CD14-positive monocyte (primary cell): ENCODE measurements at regions not wholly inside any gene's neighbourhood (a gene's known extent, or its start where the extent isn't known, plus 50 kb on each side); places are given as distances from the start of the nearest gene placed in this dataset. TPM values are rescaled to one million over a fixed set of nuclear protein-coding genes. Genes with fewer than 3 reads are reported as not detected.

Experiments
- DNase-seq, 3 donors: peaks; one replicate each; pipeline ENCODE4 v3.0.0-alpha.2; 2011 to 2022
- H2AFZ ChIP-seq: 2 replicates; pipeline ENCODE4 v1.6.0; 2012; ENCODE audit warnings: mild to moderate bottlenecking, low read depth, low read length, inconsistent platforms; ENCODE audit not compliant: insufficient read depth, poor library complexity, severe bottlenecking
- H3K27ac ChIP-seq, 2 donors: 1 replicate in 1 of 2; 2 replicates in 1 of 2; pipeline ENCODE4 v1.5.1; 2012 to 2013; ENCODE audit warnings: low read length in 2 of 2, control low read depth in 1 of 2, inconsistent platforms in 1 of 2, low read depth in 1 of 2, mild to moderate bottlenecking in 1 of 2
- H3K27me3 ChIP-seq, 2 donors: one replicate each; pipeline versions ENCODE4 v1.6.0 to v1.6.1; 2011 to 2013; ENCODE audit warnings: low read length in 2 of 2; ENCODE audit not compliant: control insufficient read depth in 2 of 2, insufficient read depth in 2 of 2
- H3K36me3 ChIP-seq, 2 donors: replicated peaks in 1 of 2; 1 replicate in 1 of 2; 2 replicates in 1 of 2; pipeline versions ENCODE4 v1.5.1 to v1.6.1; 2012 to 2013; ENCODE audit warnings: low read length in 2 of 2, control low read depth in 1 of 2, inconsistent platforms in 1 of 2, mild to moderate bottlenecking in 1 of 2; ENCODE audit not compliant: insufficient read depth in 2 of 2, control insufficient read depth in 1 of 2
- H3K4me1 ChIP-seq, 2 donors: 1 replicate in 1 of 2; 2 replicates in 1 of 2; pipeline versions ENCODE4 v1.5.1 to v1.6.1; 2012 to 2013; ENCODE audit warnings: low read length in 2 of 2, control low read depth in 1 of 2, inconsistent platforms in 1 of 2, mild to moderate bottlenecking in 1 of 2, moderate library complexity in 1 of 2; ENCODE audit not compliant: insufficient read depth in 2 of 2, control insufficient read depth in 1 of 2
- H3K4me2 ChIP-seq: replicated peaks from 2 replicates; pipeline ENCODE3; 2012; ENCODE audit warnings: low read length, moderate library complexity, mild to moderate bottlenecking; ENCODE audit not compliant: poor library complexity, severe bottlenecking; ENCODE audit errors: extremely low read depth
- H3K4me3 ChIP-seq, 3 experiments: fragments of 200-600 bp in 1 of 3; sonication (generic) in 1 of 3; replicated peaks in 1 of 3; 1 replicate in 2 of 3; 2 replicates in 1 of 3; pipeline ENCODE4 v1.5.1; 2011 to 2013; ENCODE audit warnings: low read length in 3 of 3, mild to moderate bottlenecking in 3 of 3, control low read depth in 2 of 3, low read depth in 2 of 3, inconsistent platforms in 1 of 3, moderate library complexity in 1 of 3
- H3K79me2 ChIP-seq: 2 replicates; pipeline ENCODE4 v1.6.0; 2012; ENCODE audit warnings: mild to moderate bottlenecking, control low read depth, inconsistent platforms, low read length, moderate library complexity; ENCODE audit not compliant: insufficient read depth
- H3K9ac ChIP-seq: 2 replicates; pipeline ENCODE4 v1.6.0; 2017; ENCODE audit warnings: low read length, mild to moderate bottlenecking; ENCODE audit not compliant: insufficient read depth, poor library complexity, severe bottlenecking
- H3K9me3 ChIP-seq, 2 donors: replicated peaks in 1 of 2; 1 replicate in 1 of 2; 2 replicates in 1 of 2; pipeline versions ENCODE4 v1.5.1 to v1.6.1; 2012 to 2013; ENCODE audit warnings: low read length in 2 of 2, control low read depth in 1 of 2; ENCODE audit not compliant: control insufficient read depth in 1 of 2, insufficient read depth in 1 of 2
- H4K20me1 ChIP-seq: 2 replicates; pipeline ENCODE4 v1.6.0; 2012; ENCODE audit warnings: mild to moderate bottlenecking, low read length, control low read depth, moderate library complexity; ENCODE audit not compliant: insufficient read depth
- H3K27ac Mint-ChIP-seq, 7 donors: one replicate each; pipeline ENCODE4 v1.8.0; 2020; ENCODE audit warnings: mild to moderate bottlenecking in 7 of 7, mixed read lengths in 7 of 7, moderate library complexity in 6 of 7, inconsistent platforms in 2 of 7
- H3K27me3 Mint-ChIP-seq, 3 donors: one replicate each; pipeline ENCODE4 v1.8.0; 2021 to 2022; ENCODE audit warnings: low read depth in 3 of 3, mild to moderate bottlenecking in 3 of 3, mixed read lengths in 3 of 3, moderate library complexity in 3 of 3, inconsistent platforms in 1 of 3
- H3K36me3 Mint-ChIP-seq, 2 donors: one replicate each; pipeline ENCODE4 v1.8.0; 2020; ENCODE audit warnings: mixed read lengths in 2 of 2, inconsistent platforms in 1 of 2, mild to moderate bottlenecking in 1 of 2
- H3K4me1 Mint-ChIP-seq: one replicate; pipeline ENCODE4 v1.8.0; 2020; ENCODE audit warnings: mild to moderate bottlenecking, mixed read lengths
- H3K4me3 Mint-ChIP-seq, 2 donors: one replicate each; pipeline ENCODE4 v1.8.0; 2020; ENCODE audit warnings: mild to moderate bottlenecking in 2 of 2, mixed read lengths in 2 of 2, moderate library complexity in 1 of 2
- H3K9me3 Mint-ChIP-seq, 7 donors: one replicate each; pipeline ENCODE4 v1.8.0; 2020 to 2022; ENCODE audit warnings: mixed read lengths in 7 of 7, mild to moderate bottlenecking in 6 of 7, moderate library complexity in 6 of 7, inconsistent platforms in 2 of 7
- CTCF ChIP-seq: fragments of 200-600 bp; IDR thresholded peaks from one replicate; pipeline ENCODE4 v1.8.0; 2022; ENCODE audit warnings: antibody characterized with exemption, mild to moderate bottlenecking
- WGBS: methylation state at CpG from one replicate; pipeline ENCODE4 v1.1.5; 2013; ENCODE audit warnings: missing lambda C conversion rate; ENCODE audit not compliant: insufficient coverage; 5-methylcytosine and 5-hydroxymethylcytosine counted together
- intact Hi-C, 2 donors: fragments of 100-400 bp; cut with micrococcal nuclease; formaldehyde crosslinking; loops; one replicate each; pipeline versions ENCODE4 v1.15.0 to v1.15.1; 2023
- small RNA-seq: library from RNA; depleted of rRNA; stranded (forward); fragments of <200 nt; gene quantifications from one replicate; pipeline ENCODE3, GENCODE V24; 2012; ENCODE audit warnings: low read depth; ENCODE audit not compliant: insufficient read length

DNA sequence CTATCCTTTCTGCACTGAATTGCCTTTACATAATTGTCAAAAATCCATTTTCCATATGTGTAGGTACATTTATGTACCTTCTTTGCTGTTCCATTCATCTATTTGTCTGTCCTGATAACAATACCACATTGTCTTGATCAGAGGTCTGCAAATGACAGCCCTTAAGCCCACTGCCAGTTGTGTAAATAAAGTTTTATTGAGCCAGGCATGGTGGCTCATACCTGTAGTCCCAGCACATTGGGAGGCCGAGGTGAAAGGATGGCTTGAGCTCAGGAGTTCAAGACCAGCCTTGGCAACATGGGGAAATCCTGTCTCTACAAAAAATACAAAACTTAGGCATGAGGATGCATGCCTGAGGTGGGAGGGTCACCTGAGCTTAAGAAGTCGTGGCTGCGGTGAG, 121.0 kb downstream of the TFCP2L1 start:
- no peak for TF ChIP-seq CTCF
- no peak overlapping the region for H2AFZ ChIP-seq
- intact Hi-C loops, result no loop called here
- no peaks in the 10 kb centered on the region for H3K4me1 ChIP-seq
- WGBS, result no CpG with 5 or more reads among the region's 3 CpGs
- no peaks in the 10 kb centered on the region for H3K36me3 ChIP-seq
- H3K27me3 ChIP-seq, result no peaks in the 10 kb centered on the region
- H4K20me1 ChIP-seq, result no peaks in the 10 kb centered on the region
- no peak for DNase-seq
- H3K4me3 Mint-ChIP-seq, result no peak overlapping the region
- H3K9me3 ChIP-seq, result peaks cover 7 to 8% of the 10 kb centered on the region in 2 donors
- peaks cover 0 to 19% (median 12%) of the 10 kb centered on the region in 7 donors for H3K9me3 Mint-ChIP-seq
- no peak overlapping the region for H3K9ac ChIP-seq
- no peak overlapping the region for H3K4me2 ChIP-seq
- no peak overlapping the region for H3K27ac Mint-ChIP-seq
- H3K4me1 Mint-ChIP-seq, result no peaks in the 10 kb centered on the region
- no peak overlapping the region for H3K27ac ChIP-seq
- peaks cover 2 to 8% (median 3%) of the 10 kb centered on the region in 3 donors for H3K27me3 Mint-ChIP-seq
- no peaks in the 10 kb centered on the region for H3K36me3 Mint-ChIP-seq
- no peaks in the 10 kb centered on the region for H3K79me2 ChIP-seq
- H3K4me3 ChIP-seq, result no peak overlapping the region

GRCh38 chr2:121165038-121165542, 119.9 kb downstream of the TFCP2L1 start:
- Histone ChIP-seq H3K79me2 (no peaks in the 10 kb centered on the region), H3K9me3 (peaks cover 3 to 4% of the 10 kb centered on the region in 2 donors), H3K9ac (no peak overlapping the region), H3K4me3 (no peak overlapping the region), H3K4me2 (no peak overlapping the region), H4K20me1 (no peaks in the 10 kb centered on the region), H3K36me3 (no peaks in the 10 kb centered on the region), H3K27ac (no peak overlapping the region), H3K4me1 (no peaks in the 10 kb centered on the region), H3K27me3 (no peaks in the 10 kb centered on the region), H2AFZ (no peak overlapping the region)
- no peak for TF ChIP-seq CTCF
- intact Hi-C loops, result no loop called here
- Mint-ChIP-seq H3K27me3 (peaks cover 2 to 10% (median 4%) of the 10 kb centered on the region in 3 donors), H3K27ac (no peak overlapping the region), H3K4me1 (no peaks in the 10 kb centered on the region), H3K36me3 (no peaks in the 10 kb centered on the region), H3K9me3 (peaks cover 2 to 23% (median 12%) of the 10 kb centered on the region in 7 donors), H3K4me3 (no peak overlapping the region)
- no peak for DNase-seq
- no CpG with 5 or more reads among the region's 1 CpG for WGBS

Small RNA genes in the stretch of these regions (small RNA-seq; reads per million reads assigned to genes)
- gene RF00019, result not detected
